HG03159 (cell line): ENCODE measurements at regions not wholly inside any gene's neighbourhood (a gene's known extent, or its start where the extent isn't known, plus 50 kb on each side); places are given as distances from the start of the nearest gene placed in this dataset.

Experiments
- ATAC-seq: cut with Tn5 transposase; IDR thresholded peaks from one replicate; pipeline ENCODE4 v1.9.1; 2021; ENCODE audit warnings: mild to moderate bottlenecking, moderate library complexity; ENCODE audit not compliant: unreplicated experiment

DNA sequence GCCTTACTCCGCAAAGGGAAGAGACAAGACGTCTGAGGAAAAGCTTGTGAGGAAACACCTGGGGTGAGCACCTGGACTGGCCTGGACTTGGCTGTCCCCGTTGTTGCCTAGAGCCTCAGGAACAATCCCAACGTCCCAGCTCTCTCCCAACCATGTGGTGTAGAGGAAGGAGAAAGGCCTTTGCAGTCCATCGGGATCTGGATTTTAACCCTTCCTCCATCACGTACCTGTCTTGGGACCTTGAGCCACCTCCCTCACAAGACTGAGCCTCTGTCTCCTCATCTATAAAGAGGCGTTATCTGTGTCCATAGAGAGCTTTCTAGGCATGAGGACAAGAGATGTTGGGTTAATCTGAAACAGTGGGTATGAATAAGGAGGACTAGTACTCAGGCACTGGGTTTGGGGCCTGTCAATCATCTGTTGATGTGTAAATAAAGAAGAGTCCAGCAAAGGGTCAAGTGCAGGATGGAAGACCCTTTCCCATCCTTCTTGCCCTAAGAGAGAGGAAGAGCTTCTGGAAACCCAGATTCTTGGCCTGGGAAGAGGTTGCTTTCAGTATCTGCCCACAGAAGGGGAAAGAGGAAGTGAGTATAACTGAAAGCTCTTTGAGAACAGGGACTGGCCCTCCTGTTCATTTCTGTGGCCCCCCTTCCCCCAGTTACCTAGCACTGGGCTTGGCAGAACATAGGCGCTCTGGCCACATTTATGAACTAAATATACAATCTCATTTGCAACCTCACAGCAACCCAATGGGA, 137.1 kb downstream of the PJA1 start:
- peak; percentile 93 for ATAC-seq

DNA sequence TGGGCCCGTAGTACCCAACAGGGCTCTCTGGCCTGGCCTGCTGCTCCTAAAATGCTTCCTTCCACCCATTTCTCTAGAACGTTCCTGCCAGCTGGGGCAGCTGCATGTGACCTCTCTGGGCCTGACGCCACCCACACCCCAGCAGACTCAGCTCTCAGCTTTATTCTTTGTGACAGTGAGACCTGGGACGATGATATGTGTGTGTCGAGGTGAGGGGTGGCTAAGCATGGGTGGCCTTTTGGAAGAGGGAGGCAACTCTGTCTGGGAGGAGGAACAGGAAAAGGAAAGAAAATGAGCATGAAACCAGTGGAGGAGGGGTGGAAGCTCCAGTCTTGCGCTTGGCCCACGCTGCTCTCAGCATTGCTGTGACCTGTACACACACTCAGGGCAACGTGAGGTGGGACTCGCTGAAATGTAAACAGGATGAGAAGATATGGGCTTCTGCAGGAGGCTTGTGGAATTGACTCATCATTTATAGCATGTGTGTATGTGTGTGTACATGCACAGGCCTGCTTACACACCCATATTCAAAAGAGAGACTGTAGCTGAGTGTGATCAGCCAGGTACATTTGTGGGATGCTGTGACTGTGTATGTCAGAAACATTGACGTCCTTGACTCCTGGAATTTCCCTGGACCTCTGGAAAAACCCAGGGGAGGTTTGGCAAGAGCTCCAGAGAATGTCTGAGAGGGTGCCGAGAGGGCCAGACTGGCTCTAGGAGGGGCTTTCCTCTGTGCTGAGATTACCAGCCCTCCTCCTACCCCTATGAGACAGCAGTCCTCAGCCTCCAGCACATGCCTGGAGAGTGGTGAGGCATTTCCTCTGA, 137.9 kb downstream of the PJA1 start:
- ATAC-seq = no peak

GRCh38 chrX:69025802-69026301, 139.4 kb downstream of the PJA1 start:
- ATAC-seq = no peak

GRCh38 chrX:69024931-69025330, 140.3 kb downstream of the PJA1 start:
- no peak for ATAC-seq

GRCh38 chrX:69024161-69024736, 141.0 kb downstream of the PJA1 start:
- ATAC-seq = no peak

DNA sequence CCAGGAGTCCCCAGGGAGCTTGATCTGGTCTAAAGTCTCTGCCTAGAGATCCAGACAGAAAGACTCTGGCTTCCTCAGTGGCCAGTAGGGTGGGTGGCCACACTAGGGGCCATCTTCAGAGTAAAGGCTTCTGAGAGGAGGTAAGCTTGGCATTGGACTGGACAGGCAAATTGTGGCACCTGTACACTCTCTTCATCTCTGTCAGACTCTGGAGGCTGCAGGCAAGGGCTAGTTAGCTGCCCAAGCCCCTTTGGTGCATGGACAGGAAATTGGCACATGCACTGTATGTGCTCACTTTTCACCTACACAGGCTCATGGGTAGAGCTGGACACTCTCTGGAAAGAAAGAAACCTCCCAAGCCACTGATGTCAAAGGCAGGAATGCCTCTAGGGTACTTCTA, 142.8 kb downstream of the PJA1 start:
- no peak for ATAC-seq

DNA sequence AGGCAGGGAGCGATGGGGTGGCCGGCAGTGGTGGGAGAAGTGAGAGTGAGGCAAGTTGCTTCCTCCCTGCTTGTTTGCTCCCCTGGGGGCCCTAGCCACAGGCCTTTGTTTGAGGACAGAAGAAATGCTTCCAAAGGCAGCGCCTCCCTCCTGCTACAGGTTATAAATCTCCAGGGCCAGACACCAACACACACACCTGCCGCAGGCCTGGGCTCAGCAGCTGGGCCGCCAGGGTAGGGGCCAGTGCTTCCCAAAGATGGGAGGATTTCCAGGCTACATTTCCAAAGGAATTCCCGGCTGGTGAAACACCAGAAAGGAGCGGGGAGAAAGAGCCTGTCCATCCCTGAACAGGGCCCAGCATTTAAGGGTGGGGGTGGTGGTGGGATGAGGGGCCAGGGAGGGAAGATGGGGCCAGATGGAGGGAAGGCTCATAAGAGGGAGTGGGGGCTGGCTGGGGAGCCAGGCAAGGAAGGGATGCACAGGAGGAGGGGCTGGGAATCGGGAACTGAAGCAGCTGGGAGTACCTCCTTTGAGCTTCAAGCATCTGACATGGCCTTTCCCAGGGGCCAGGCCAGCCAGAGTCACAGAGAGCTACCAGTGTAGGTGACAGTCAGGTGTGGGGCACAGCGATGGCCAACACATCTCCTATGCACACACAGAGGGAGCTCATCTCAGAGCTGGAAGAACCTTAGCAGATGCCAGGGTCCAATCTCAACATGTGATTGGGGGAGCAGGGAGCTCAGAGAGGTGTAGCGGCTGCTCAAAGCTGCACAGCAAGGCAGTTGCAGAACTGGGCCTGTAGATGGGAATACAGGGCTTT, 143.9 kb downstream of the PJA1 start:
- no peak for ATAC-seq

DNA sequence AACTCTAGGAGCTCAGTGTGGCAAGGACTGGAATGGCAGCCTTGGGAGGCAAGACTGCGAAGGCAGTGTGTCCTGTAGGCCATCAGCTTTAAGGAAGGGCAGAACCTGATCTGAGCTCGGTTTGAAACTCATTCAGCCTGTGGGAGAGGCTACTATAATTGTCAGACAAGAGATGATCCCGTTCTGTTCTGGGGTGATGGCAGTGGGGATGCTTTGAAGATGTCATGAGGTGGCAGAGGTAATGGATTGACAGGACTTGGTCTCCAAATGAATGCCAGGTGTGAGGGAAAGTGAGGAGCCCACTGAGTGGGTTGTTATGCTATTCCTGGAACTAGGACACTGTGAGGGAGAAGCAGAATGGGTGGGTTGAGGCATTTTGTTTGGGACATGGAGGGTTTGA, 144.9 kb downstream of the PJA1 start:
- ATAC-seq = no peak

GRCh38 chrX:69019073-69019890, 146.0 kb downstream of the PJA1 start:
- ATAC-seq = no peak

DNA sequence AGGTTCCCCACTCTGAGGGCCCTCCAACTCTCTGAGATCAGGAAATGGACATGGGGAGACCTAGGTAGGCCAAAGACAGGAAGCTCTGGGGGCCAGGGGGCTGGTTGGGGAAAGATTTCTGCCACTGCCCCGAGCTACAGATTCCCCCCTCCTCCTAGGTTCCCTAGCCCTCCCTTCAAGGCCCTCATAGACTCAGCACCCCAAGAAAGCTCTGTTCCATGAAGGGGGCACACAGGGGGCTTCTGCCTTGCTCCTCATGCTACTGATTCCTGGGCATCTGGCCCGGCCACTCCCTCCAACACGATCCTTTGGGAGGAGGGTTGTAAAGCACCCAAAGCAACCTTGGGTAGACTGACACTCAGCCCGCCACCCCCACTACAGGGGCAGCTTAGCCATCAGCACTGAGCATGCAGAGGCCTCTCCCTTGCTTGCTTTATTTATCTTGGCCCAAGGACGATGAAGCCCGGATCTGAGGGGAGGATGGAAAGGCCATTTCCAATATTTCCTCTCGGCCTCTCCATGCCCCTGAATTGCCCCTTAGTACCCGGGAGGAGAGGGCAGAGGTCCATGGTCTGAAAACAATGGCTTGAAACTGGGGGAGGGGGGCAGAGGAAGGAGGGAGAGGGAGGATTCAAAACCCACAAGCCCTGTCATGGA, 146.7 kb downstream of the PJA1 start:
- no peak for ATAC-seq

DNA sequence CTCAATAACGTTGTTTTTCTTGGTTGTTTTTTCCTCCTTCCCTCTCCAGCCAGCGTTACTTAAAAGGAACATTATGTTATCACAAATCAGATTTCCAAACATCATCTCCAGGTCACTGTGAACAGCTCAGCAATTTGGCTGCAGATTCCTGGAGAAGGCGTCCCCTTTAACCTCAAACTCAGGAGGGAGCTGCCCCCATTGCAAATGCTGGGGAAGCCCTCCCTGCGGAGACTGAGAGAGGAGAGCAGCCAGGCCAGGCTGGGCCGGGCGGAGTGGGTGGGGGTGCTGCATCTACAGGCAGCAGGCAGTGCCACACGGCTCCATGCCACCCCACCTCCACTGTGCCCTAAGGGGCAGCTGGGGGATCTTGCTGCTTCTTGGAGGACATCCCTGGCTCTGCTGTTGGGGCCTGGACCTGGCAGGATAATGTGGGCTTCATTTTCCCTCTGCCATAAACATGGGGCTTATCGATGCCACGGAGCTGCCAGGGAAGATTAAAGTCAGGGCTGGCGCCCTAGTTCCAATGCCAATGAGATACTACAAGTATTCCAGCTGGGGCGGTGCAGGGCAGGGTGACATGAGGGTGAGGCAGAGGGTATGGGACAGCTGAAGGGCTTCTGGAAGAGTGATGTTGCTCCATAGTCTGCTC, 148.8 kb downstream of the PJA1 start:
- no peak for ATAC-seq

DNA sequence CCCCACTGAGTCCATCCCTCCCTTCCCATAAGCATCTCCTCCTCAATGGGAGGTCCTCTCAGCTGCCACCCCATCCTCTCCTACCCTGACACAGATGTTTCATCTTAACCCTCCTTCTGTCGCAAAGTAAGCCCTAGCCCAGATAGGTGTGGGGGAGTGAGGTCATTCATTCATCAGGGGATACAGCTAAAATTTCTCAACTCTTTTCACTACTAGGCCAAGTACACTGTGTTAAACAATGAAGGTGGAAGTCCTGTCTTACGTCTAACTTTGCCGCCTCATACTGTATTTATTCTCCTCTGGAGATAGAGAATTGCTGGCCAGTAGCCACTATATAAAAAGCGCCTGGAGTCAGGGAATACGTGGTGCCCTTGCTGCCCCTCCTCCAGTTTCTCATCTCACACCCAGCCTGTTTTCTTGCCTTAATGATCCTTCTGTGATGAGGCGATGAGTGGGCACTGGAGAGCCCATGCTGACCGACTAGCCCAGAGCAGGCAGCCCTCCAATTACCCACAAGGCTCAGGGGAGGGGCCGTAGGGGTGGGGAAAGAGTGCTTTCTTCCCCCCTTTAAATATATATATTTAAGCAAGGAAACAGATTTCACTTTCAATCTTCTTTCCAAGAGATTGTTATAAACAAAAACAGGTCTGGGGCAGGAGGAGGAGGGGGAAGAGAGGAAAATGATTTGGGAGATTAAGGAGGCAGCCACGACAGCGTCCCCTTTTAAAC, 149.5 kb downstream of the PJA1 start:
- no peak for ATAC-seq

DNA sequence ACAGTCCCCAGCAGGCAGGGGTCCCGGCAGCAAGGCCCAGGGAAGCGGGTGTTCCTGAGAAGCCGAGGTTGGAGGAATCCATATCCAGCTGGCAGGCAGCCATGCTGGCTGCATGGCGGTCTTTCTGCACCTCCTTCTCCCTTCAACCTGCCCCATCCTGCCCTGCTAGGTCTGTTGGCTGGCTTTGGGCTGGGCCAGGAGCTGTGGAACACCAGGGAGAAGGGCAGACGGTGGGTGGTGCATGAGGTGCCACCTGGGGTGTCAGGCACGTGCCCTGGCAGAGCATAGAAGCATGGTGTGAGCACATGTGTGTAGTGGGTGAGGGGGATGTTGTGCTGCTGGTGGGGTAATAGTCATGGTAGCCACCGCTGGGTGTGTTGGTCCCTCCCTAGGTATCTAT, 150.1 kb downstream of the PJA1 start:
- no peak for ATAC-seq

DNA sequence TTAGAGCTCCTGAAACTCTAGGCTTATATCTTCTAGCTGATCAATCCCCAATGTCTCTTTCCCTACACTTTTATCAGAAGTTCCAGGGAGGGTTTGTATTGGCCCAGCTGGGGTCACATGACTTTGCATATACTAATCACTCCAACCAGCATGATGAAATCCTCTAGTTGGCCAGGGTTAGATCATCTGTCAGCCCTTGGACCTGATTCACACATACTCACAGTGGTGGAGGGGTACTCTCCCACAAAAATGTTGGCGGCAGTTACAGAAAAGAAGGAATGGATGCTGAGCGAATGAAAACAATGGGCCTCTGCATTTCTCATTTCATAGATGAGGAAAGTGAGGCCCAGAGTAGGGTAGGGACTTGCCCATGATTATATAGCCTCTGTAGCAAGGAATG, 151.1 kb downstream of the PJA1 start:
- no peak for ATAC-seq

DNA sequence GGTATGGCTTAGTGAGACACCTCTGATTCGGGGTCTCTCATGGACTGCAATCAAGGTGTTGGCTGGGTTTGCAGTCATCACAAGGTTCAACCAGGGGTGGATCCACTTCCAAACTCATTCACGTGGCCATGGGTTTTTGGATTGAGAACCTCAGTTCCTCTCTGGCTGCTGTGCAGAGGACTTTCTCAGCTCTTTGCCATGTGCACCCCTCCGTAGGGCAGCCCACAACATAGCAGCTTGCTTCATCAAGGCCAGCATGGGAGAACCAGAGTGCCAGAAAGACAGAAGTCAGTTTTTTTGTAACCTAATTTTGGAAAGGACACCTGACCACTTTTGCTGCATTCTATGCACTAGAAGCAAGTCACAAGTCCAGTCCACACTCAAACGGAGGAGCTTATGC, 154.9 kb downstream of the PJA1 start:
- ATAC-seq = no peak

DNA sequence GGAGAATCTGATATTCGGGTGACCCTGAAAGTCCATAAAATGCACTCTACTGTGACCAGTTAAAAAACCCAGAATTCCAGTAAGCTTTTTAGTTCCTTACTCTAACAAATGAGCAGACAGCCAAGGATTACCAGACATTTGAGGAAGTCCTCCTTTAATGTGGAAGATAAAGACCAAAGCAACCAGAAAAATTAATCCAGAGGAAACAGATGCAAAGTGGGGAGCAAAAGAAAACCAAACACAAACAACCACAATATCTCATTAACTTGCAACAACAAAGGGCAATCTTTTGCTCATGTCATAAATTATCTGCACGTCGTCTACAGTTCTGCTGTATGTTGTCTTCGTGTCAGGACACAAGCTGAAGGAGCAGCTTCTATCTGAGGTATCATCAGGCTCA, 164.4 kb downstream of the PJA1 start:
- ATAC-seq = no peak

- ATAC-seq = no peak
Measured at GRCh38 chrX:68999931-69000330, 165.3 kb downstream of the PJA1 start.

DNA sequence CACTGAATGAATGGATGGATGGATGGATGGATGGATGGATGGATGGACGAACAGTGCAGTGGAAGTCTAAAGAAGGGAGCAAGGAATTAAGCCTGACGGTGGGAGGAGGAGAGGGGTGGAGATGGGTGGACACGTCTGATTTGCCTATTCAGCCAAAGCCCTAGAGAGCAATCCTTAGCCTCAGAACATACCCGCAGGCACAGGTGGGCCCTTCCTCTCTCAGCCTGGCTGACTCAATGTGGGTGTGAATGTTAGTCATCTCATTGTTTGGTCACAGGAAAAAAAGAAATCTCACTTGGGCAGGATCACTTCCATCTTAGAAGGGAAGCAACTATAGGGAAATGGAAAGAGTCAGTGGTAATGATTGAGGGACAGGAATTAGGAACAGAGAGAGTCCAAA, 165.9 kb downstream of the PJA1 start:
- ATAC-seq = no peak
